KMS-11 (cell line): ENCODE measurements at regions not wholly inside any gene's neighbourhood (a gene's known extent, or its start where the extent isn't known, plus 50 kb on each side); places are given as distances from the start of the nearest gene placed in this dataset.
"Not testable (repeated sequence)": the region's sequence is repeated elsewhere in the genome, so short reads cannot be mapped to it uniquely, and the experiment has no call there.

Experiments
- H2AFZ ChIP-seq: fragments of 200-600 bp; sonication (generic); 2 replicates; pipeline ENCODE4 v1.6.1; 2016; ENCODE audit warnings: antibody characterized with exemption, mixed run types, low read depth
- H3K27ac ChIP-seq: fragments of 200-600 bp; sonication (generic); 2 replicates; pipeline ENCODE4 v1.6.1; 2016; ENCODE audit warnings: mild to moderate bottlenecking, mixed run types
- H3K27me3 ChIP-seq: fragments of 200-600 bp; sonication (generic); 2 replicates; pipeline ENCODE4 v1.6.1; 2017; ENCODE audit warnings: mild to moderate bottlenecking, low read depth, mixed run types, moderate library complexity; ENCODE audit not compliant: insufficient read depth
- H3K36me3 ChIP-seq: fragments of 200-600 bp; sonication (generic); 2 replicates; pipeline ENCODE4 v1.6.1; 2017; ENCODE audit warnings: mild to moderate bottlenecking, mixed run types; ENCODE audit not compliant: insufficient read depth
- H3K4me1 ChIP-seq: fragments of 200-600 bp; sonication (generic); 2 replicates; pipeline ENCODE4 v1.6.1; 2016; ENCODE audit warnings: mild to moderate bottlenecking, low read depth, mixed run types; ENCODE audit not compliant: poor library complexity, severe bottlenecking
- H3K4me2 ChIP-seq: fragments of 200-600 bp; sonication (generic); 2 replicates; pipeline ENCODE4 v1.7.0; 2016; ENCODE audit warnings: mild to moderate bottlenecking, mixed run types
- H3K4me3 ChIP-seq: fragments of 200-600 bp; sonication (generic); IDR thresholded peaks from 2 replicates; pipeline ENCODE4 v1.6.1; 2017; ENCODE audit warnings: low read depth, low read length, mixed read lengths; ENCODE audit not compliant: insufficient read depth
- H3K79me2 ChIP-seq: fragments of 200-600 bp; sonication (generic); 2 replicates; pipeline ENCODE4 v1.6.1; 2016; ENCODE audit warnings: low read depth, mixed run types; ENCODE audit not compliant: insufficient read depth
- H3K9ac ChIP-seq: fragments of 200-600 bp; sonication (generic); 2 replicates; pipeline ENCODE4 v1.6.1; 2016; ENCODE audit warnings: mild to moderate bottlenecking, mixed run types
- H4K20me1 ChIP-seq: fragments of 200-600 bp; sonication (generic); 2 replicates; pipeline ENCODE4 v1.6.1; 2016; ENCODE audit warnings: mild to moderate bottlenecking, mixed run types; ENCODE audit not compliant: insufficient read depth
- TF ChIP-seq, protein P1 (sequence below): fragments of 200-600 bp; sonication (generic); conservative IDR thresholded peaks from 2 replicates; pipeline ENCODE4 v1.6.1; 2017; ENCODE audit warnings: low read depth, mild to moderate bottlenecking, antibody characterized with exemption, low read length, moderate library complexity, mixed read lengths

- Histone ChIP-seq H2AFZ (no peak overlapping the region), H3K36me3 (no peaks in the 10 kb centered on the region), H3K4me1 (no peaks in the 10 kb centered on the region), H3K9ac (no peak overlapping the region), H4K20me1 (no peaks in the 10 kb centered on the region), H3K4me2 (no peak overlapping the region), H3K4me3 (no peak overlapping the region), H3K79me2 (no peaks in the 10 kb centered on the region), H3K27ac (no peak overlapping the region), H3K27me3 (no peaks in the 10 kb centered on the region)
- TF ChIP-seq, protein P1, sequence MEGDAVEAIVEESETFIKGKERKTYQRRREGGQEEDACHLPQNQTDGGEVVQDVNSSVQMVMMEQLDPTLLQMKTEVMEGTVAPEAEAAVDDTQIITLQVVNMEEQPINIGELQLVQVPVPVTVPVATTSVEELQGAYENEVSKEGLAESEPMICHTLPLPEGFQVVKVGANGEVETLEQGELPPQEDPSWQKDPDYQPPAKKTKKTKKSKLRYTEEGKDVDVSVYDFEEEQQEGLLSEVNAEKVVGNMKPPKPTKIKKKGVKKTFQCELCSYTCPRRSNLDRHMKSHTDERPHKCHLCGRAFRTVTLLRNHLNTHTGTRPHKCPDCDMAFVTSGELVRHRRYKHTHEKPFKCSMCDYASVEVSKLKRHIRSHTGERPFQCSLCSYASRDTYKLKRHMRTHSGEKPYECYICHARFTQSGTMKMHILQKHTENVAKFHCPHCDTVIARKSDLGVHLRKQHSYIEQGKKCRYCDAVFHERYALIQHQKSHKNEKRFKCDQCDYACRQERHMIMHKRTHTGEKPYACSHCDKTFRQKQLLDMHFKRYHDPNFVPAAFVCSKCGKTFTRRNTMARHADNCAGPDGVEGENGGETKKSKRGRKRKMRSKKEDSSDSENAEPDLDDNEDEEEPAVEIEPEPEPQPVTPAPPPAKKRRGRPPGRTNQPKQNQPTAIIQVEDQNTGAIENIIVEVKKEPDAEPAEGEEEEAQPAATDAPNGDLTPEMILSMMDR, result no peak
Observed at GRCh38 chr6:140718021-140718420, 1343.6 kb upstream of the CITED2 start.

- H3K9ac ChIP-seq, result no peak overlapping the region
- no peak overlapping the region for H3K4me2 ChIP-seq
- no peaks in the 10 kb centered on the region for H3K27me3 ChIP-seq
- no peak overlapping the region for H3K27ac ChIP-seq
- no peaks in the 10 kb centered on the region for H3K4me1 ChIP-seq
- H3K4me3 ChIP-seq, result no peak overlapping the region
- H3K36me3 ChIP-seq, result no peaks in the 10 kb centered on the region
- H3K79me2 ChIP-seq, result no peaks in the 10 kb centered on the region
- no peak overlapping the region for H2AFZ ChIP-seq
- TF ChIP-seq, protein P1, result no peak
- H4K20me1 ChIP-seq, result no peaks in the 10 kb centered on the region
Observed at GRCh38 chr6:140713495-140713894, 1339.0 kb upstream of the CITED2 start.

GRCh38 chr6:140711019-140711613, 1336.7 kb upstream of the CITED2 start:
- Histone ChIP-seq H3K27ac (no peak overlapping the region), H3K4me3 (no peak overlapping the region), H2AFZ (no peak overlapping the region), H3K4me1 (no peaks in the 10 kb centered on the region), H3K27me3 (no peaks in the 10 kb centered on the region), H3K36me3 (no peaks in the 10 kb centered on the region), H4K20me1 (no peaks in the 10 kb centered on the region), H3K4me2 (no peak overlapping the region), H3K79me2 (no peaks in the 10 kb centered on the region), H3K9ac (no peak overlapping the region)
- TF ChIP-seq, protein P1, result no peak

GRCh38 chr6:140708441-140708840, 1334.0 kb upstream of the CITED2 start:
- no peaks in the 10 kb centered on the region for H3K79me2 ChIP-seq
- no peak overlapping the region for H3K4me2 ChIP-seq
- H2AFZ ChIP-seq, result no peak overlapping the region
- H3K4me1 ChIP-seq, result peaks cover 5% of the 10 kb centered on the region
- no peaks in the 10 kb centered on the region for H4K20me1 ChIP-seq
- H3K36me3 ChIP-seq, result no peaks in the 10 kb centered on the region
- no peak overlapping the region for H3K4me3 ChIP-seq
- no peaks in the 10 kb centered on the region for H3K27me3 ChIP-seq
- H3K27ac ChIP-seq, result no peak overlapping the region
- no peak overlapping the region for H3K9ac ChIP-seq
- TF ChIP-seq, protein P1, result no peak

DNA sequence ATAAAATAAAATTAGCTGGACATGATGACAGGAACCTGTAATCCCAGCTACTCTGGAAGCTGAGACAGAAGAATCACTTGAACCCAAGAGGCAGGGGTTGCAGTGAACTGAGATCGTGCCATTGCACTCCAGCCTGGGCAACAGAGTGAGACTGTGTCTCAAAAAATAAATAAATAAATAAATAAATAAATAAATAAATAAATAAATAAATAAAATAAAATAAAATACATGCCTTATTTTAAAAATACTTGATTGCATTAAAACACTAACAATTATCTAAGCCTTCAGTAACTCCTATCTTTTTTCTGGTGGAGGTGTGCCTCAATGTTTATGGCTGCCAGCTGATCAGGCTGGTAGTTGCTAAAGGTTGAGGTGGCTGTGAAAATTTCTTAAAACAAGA, 1329.6 kb upstream of the CITED2 start:
- not testable (repeated sequence) for H4K20me1 ChIP-seq, H3K4me2 ChIP-seq, H3K79me2 ChIP-seq, H3K4me1 ChIP-seq, H3K36me3 ChIP-seq, H3K9ac ChIP-seq, H3K27me3 ChIP-seq, H3K4me3 ChIP-seq, H2AFZ ChIP-seq, H3K27ac ChIP-seq
